Hepatocyte (in vitro differentiated cells): ENCODE measurements at regions not wholly inside any gene's neighbourhood (a gene's known extent, or its start where the extent isn't known, plus 50 kb on each side); places are given as distances from the start of the nearest gene placed in this dataset.
"Not testable (repeated sequence)": the region's sequence is repeated elsewhere in the genome, so short reads cannot be mapped to it uniquely, and the experiment has no call there.

Source experiments
- DNase-seq: peaks from one replicate; pipeline ENCODE4 v3.0.0-alpha.2; 2016; ENCODE audit warnings: low spot score
- H2AFZ ChIP-seq: fragments of 200-600 bp; sonication (generic); 2 replicates; pipeline ENCODE4 v1.6.0; 2016; ENCODE audit warnings: antibody characterized with exemption, mild to moderate bottlenecking
- H3K27ac ChIP-seq: fragments of 200-600 bp; sonication (generic); 2 replicates; pipeline ENCODE4 v1.5.1; 2016; ENCODE audit warnings: mild to moderate bottlenecking
- H3K27me3 ChIP-seq: fragments of 200-600 bp; sonication (generic); 2 replicates; pipeline ENCODE4 v1.6.1; 2016
- H3K36me3 ChIP-seq: fragments of 200-600 bp; sonication (generic); replicated peaks from 2 replicates; pipeline ENCODE4 v1.5.1; 2016; ENCODE audit warnings: low read depth; ENCODE audit not compliant: insufficient read depth
- H3K4me1 ChIP-seq: fragments of 200-600 bp; sonication (generic); 2 replicates; pipeline ENCODE4 v1.5.1; 2016; ENCODE audit warnings: mild to moderate bottlenecking, moderate library complexity; ENCODE audit not compliant: insufficient read depth
- H3K4me2 ChIP-seq: fragments of 200-600 bp; sonication (generic); 2 replicates; pipeline ENCODE4 v1.6.0; 2016
- H3K4me3 ChIP-seq: fragments of 200-600 bp; sonication (generic); 2 replicates; pipeline ENCODE4 v1.5.1; 2016; ENCODE audit warnings: mild to moderate bottlenecking
- H3K79me2 ChIP-seq: fragments of 200-600 bp; sonication (generic); 2 replicates; pipeline ENCODE4 v1.6.0; 2017; ENCODE audit warnings: mild to moderate bottlenecking
- H3K9me2 ChIP-seq: fragments of 200-600 bp; sonication (generic); replicated peaks from 2 replicates; pipeline ENCODE4 v1.6.0; 2017; ENCODE audit warnings: mild to moderate bottlenecking; ENCODE audit not compliant: insufficient read depth
- H3K9me3 ChIP-seq: fragments of 200-600 bp; sonication (generic); 2 replicates; pipeline ENCODE4 v1.5.1; 2016; ENCODE audit warnings: low read depth, mild to moderate bottlenecking
- H4K20me1 ChIP-seq: fragments of 200-600 bp; sonication (generic); 2 replicates; pipeline ENCODE4 v1.6.0; 2016; ENCODE audit warnings: mild to moderate bottlenecking; ENCODE audit not compliant: insufficient read depth, poor library complexity, severe bottlenecking
- WGBS: methylation state at CpG from one replicate; pipeline ENCODE4 v1.1.6; 2016; ENCODE audit warnings: low lambda C conversion rate; ENCODE audit errors: missing lambda C conversion rate; 5-methylcytosine and 5-hydroxymethylcytosine counted together

DNA sequence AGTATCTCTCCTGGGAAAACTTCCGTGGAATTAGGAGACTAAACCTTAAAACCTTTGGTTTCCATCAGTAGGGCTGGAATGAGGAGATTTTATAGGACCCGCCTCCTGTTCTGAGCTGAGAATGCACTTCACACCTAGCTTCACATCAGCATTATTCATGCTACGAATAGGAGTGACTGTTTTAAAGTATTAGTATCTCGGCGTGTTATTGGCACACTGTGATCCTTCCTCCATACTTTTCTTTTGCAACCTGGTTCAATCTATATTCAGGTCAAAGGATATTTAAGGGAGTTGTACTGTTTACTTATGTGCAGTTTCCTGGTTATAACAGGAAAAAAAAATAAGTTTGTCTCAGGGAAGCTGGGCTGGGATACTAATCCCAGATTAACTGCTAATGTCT is 73.6 kb upstream of the PDPR start:
- not testable (repeated sequence) for H3K27me3 ChIP-seq, H3K4me3 ChIP-seq, H2AFZ ChIP-seq, DNase-seq, H3K9me3 ChIP-seq, H3K36me3 ChIP-seq, H3K9me2 ChIP-seq, H3K4me1 ChIP-seq, H3K27ac ChIP-seq, H3K4me2 ChIP-seq
- Histone ChIP-seq H3K79me2 (peaks cover 28% of the 10 kb centered on the region), H4K20me1 (peaks cover 25% of the 10 kb centered on the region)
- WGBS, result 95% methylated on average over 5 of the region's 5 CpGs

DNA sequence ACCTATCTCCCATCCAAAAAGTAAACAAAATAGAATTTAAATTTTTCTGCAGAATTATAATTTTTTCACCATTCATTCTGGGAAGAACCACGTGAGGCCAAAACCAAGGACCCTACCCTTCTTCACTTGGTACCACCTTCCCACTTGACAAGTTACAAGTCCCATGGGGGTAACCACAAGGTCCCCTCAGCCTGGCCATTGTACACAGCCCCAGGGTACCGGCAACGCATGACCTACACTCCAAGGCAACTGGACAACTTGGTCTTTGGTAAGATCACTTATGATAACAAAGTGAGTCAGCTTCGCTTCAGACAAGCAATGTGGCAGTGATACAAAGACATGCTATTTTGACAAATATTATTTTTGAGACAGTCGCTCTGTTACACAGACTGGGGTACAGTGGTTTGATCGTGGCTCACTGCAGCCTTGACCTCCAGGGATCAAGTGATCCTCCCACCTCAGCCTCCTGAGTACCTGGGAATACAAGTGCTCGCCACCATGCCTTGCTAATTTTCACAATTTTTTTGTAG is 70.5 kb upstream of the PDPR start:
- H3K4me2 ChIP-seq, H3K27ac ChIP-seq, H3K9me2 ChIP-seq, H3K4me1 ChIP-seq, H3K4me3 ChIP-seq, H3K36me3 ChIP-seq, H3K27me3 ChIP-seq, DNase-seq, H3K9me3 ChIP-seq, H2AFZ ChIP-seq: not testable (repeated sequence)
- Histone ChIP-seq H3K79me2 (peaks cover 48% of the 10 kb centered on the region), H4K20me1 (peaks cover 31% of the 10 kb centered on the region)
- WGBS, result 92% methylated on average over 7 of the region's 7 CpGs

- not testable (repeated sequence) for H3K27ac ChIP-seq, H3K27me3 ChIP-seq, H3K9me2 ChIP-seq, H3K9me3 ChIP-seq, H3K4me1 ChIP-seq, H2AFZ ChIP-seq, H3K4me2 ChIP-seq, DNase-seq, H3K36me3 ChIP-seq, H3K4me3 ChIP-seq
- 60% methylated on average over 2 of the region's 3 CpGs for WGBS
- peaks cover 60% of the 10 kb centered on the region for H3K79me2 ChIP-seq
- peaks cover 43% of the 10 kb centered on the region for H4K20me1 ChIP-seq
Measured at GRCh38 chr16:70046560-70046959, 67.6 kb upstream of the PDPR start.

DNA sequence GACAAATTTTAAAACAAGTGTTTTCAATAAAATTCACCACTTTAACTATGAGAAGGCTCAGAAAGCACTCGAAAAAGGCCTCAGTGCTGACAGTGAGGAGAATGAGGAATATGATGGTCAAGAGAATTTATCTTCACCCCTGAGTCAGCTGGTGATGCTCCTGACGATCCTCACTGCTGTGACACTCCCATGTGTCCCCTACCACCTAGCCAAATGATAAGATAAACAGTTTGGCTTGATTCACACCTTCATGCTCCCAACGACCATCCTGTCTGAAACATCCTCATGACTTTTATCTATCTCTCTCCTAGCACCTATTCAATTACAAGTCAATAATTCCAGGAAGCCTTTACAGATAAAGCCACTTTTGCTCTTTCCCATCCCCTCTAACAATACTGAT is 66.0 kb upstream of the PDPR start:
- H3K9me2 ChIP-seq, H3K4me1 ChIP-seq, H3K9me3 ChIP-seq, DNase-seq, H2AFZ ChIP-seq, H3K27ac ChIP-seq, H3K27me3 ChIP-seq, H3K36me3 ChIP-seq, H3K4me2 ChIP-seq, H3K4me3 ChIP-seq: not testable (repeated sequence)
- 74% methylated on average over 3 of the region's 3 CpGs for WGBS
- peaks cover 40% of the 10 kb centered on the region for H4K20me1 ChIP-seq
- peaks cover 57% of the 10 kb centered on the region for H3K79me2 ChIP-seq

GRCh38 chr16:70058056-70058455 is 56.1 kb upstream of the PDPR start:
- not testable (repeated sequence) for DNase-seq, H2AFZ ChIP-seq, H3K9me3 ChIP-seq, H3K9me2 ChIP-seq, H3K36me3 ChIP-seq, H3K27me3 ChIP-seq, H3K4me3 ChIP-seq
- peak overlapping the region; percentile 77 for H3K27ac ChIP-seq
- H3K79me2 ChIP-seq, result peaks cover 87% of the 10 kb centered on the region
- H3K4me2 ChIP-seq, result peak overlapping the region; percentile 34
- peaks cover 75% of the 10 kb centered on the region for H4K20me1 ChIP-seq
- H3K4me1 ChIP-seq, result peaks cover 30% of the 10 kb centered on the region
- 0% methylated on average over 1 of the region's 2 CpGs for WGBS

DNA sequence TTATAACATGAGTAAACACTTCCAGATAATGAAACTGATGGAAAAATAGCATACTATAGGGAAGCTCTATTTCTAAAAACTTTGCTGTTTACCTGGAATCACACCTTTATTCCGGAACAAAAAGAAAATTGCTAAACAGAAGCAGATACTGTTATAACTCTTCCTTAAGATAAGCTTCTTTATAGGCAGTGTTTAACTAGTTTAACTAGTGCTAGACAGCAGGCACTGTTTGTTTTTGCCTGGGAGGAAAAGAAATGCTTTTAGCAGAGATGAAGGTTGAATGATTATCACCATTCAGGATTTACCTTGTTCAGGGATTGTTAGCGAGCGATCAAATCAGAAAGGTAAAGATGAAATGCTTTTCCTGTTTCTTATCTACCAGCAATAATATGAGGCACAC is 54.7 kb upstream of the PDPR start:
- not testable (repeated sequence) for H3K9me2 ChIP-seq, DNase-seq, H3K27me3 ChIP-seq, H3K9me3 ChIP-seq, H3K36me3 ChIP-seq, H3K4me3 ChIP-seq, H2AFZ ChIP-seq
- Histone ChIP-seq H3K27ac (peak overlapping the region; percentile 77), H3K79me2 (peaks cover 86% of the 10 kb centered on the region), H3K4me1 (peaks cover 30% of the 10 kb centered on the region), H4K20me1 (peaks cover 74% of the 10 kb centered on the region), H3K4me2 (peak overlapping the region; percentile 57)
- WGBS, result 52% methylated on average over 3 of the region's 3 CpGs

DNA sequence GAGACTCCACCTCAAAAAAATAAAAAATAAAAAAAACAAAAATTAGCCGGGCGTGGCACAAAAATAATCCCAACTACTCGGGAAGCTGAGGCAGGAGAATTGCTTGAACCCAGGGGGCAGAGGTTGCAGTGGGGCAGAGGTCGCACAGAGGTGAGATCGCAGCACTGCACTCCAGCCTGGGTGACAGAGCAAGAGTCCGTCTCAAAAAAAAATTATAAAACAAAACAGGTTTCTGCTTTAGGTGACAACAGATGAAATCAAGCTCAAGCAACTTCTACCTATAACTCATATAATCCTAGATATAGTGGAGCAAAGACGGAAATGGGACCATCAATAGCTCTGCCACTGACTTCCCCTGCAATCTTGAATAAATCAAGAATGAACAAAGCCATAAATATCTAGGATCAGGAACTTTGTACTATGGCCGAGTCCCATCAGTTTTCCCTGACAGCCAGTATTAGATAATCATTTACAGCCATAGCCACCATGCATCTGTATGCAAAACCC is 53.6 kb upstream of the PDPR start:
- not testable (repeated sequence) for H3K27me3 ChIP-seq, DNase-seq, H3K36me3 ChIP-seq, H3K4me3 ChIP-seq, H2AFZ ChIP-seq, H3K9me2 ChIP-seq, H3K9me3 ChIP-seq
- peak overlapping the region; percentile 57 for H3K4me2 ChIP-seq
- peaks cover 86% of the 10 kb centered on the region for H3K79me2 ChIP-seq
- 68% methylated on average over 8 of the region's 8 CpGs for WGBS
- H3K4me1 ChIP-seq, result peaks cover 30% of the 10 kb centered on the region
- H4K20me1 ChIP-seq, result peaks cover 64% of the 10 kb centered on the region
- peak overlapping the region; percentile 77 for H3K27ac ChIP-seq

- H4K20me1 ChIP-seq, result peaks cover 60% of the 10 kb centered on the region
- DNase-seq, H3K36me3 ChIP-seq, H3K9me2 ChIP-seq, H3K27me3 ChIP-seq, H3K4me3 ChIP-seq, H3K9me3 ChIP-seq, H2AFZ ChIP-seq: not testable (repeated sequence)
- peak overlapping the region; percentile 57 for H3K4me2 ChIP-seq
- H3K4me1 ChIP-seq, result peaks cover 30% of the 10 kb centered on the region
- 66% methylated on average over 7 of the region's 7 CpGs for WGBS
- H3K79me2 ChIP-seq, result peaks cover 78% of the 10 kb centered on the region
- H3K27ac ChIP-seq, result peak overlapping the region; percentile 39
Measured at GRCh38 chr16:70061671-70062218, 52.4 kb upstream of the PDPR start.

DNA sequence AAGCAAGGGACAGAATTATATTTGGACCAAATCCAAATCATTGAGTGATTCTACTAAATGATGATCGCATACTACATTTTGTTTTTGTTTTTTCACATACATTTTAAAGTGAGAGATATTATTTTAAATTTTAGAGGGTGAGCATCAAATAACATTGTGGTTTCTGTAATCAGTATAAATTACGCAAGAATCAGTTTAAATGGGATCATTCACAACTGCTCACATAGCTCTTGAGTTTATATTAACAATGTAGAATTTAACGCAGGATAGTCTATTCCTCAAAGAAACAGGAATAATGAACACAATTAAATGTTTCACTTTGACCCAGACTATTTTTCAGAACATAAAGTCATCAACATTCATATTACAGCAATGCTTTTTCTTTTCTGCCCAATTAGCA is 51.2 kb upstream of the PDPR start:
- Histone ChIP-seq H3K79me2 (peaks cover 67% of the 10 kb centered on the region), H3K4me2 (peak overlapping the region; percentile 94), H4K20me1 (peaks cover 52% of the 10 kb centered on the region), H3K4me1 (peaks cover 26% of the 10 kb centered on the region)
- H2AFZ ChIP-seq, H3K9me2 ChIP-seq, H3K36me3 ChIP-seq, H3K27me3 ChIP-seq, H3K27ac ChIP-seq, H3K9me3 ChIP-seq, H3K4me3 ChIP-seq, DNase-seq: not testable (repeated sequence)
- 87% methylated on average over 3 of the region's 3 CpGs for WGBS
